ENCODE measurements at regions not wholly inside any gene's neighbourhood (a gene's known extent, or its start where the extent isn't known, plus 50 kb on each side); places are given as distances from the start of the nearest gene placed in this dataset.

DNA sequence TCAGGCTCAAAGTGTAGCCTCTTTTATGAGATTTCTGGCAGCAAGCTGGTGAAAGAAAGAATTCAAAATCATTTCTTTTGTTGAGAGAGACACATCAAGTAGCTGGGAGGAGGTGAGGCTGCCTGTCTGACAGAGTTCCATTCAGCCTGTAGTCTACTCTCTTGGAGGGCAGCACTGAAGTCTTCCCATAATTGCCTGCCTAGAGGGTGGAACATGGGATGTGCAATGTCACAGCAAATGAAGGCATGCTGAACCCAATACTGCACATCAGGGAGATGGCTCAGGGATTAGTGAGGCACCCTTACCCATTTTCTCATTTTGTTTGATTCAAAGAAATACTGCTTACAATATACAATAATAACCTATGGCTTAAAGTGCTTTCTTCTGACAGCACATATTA lies 475.7 kb downstream of the TMEM232 start:
- ChIA-PET CTCF (ENCODE audit: unreplicated experiment) (no interaction called here), POLR2A (interaction anchor here (0.6 kb wide), 1 partner anchor 24 kb away, joined by 3 read pairs; no protein-coding TSS in a partner anchor)
- no TSS peak for BruUV-seq (replicated peaks)
- Histone ChIP-seq H3K4me2 (ENCODE audit: low read length) (no peak overlapping the region), H3K36me3 (ENCODE audit: insufficient read depth, low read length) (no peaks in the 10 kb centered on the region), H3K4me3 (ENCODE audit: low read depth, low read length, poor library complexity, severe bottlenecking) (no peak overlapping the region), H3K9me2 (ENCODE audit: insufficient read depth, low read length) (no peaks in the 10 kb centered on the region), H3K9me3 (ENCODE audit: low read length) (no peaks in the 10 kb centered on the region), H4K20me1 (ENCODE audit: insufficient read depth, low read length) (no peaks in the 10 kb centered on the region), H2AFZ (ENCODE audit: low read length) (no peak overlapping the region), H3K27ac (ENCODE audit: low read depth, low read length, poor library complexity, severe bottlenecking) (no peak overlapping the region), H3K79me2 (ENCODE audit: insufficient read depth, low read depth, low read length) (no peaks in the 10 kb centered on the region), H3K4me1 (ENCODE audit: insufficient read depth, low read length, poor library complexity, severe bottlenecking) (no peaks in the 10 kb centered on the region)
- no peak for DNase-seq (ENCODE audit: low spot score)
- TF ChIP-seq, protein P1, sequence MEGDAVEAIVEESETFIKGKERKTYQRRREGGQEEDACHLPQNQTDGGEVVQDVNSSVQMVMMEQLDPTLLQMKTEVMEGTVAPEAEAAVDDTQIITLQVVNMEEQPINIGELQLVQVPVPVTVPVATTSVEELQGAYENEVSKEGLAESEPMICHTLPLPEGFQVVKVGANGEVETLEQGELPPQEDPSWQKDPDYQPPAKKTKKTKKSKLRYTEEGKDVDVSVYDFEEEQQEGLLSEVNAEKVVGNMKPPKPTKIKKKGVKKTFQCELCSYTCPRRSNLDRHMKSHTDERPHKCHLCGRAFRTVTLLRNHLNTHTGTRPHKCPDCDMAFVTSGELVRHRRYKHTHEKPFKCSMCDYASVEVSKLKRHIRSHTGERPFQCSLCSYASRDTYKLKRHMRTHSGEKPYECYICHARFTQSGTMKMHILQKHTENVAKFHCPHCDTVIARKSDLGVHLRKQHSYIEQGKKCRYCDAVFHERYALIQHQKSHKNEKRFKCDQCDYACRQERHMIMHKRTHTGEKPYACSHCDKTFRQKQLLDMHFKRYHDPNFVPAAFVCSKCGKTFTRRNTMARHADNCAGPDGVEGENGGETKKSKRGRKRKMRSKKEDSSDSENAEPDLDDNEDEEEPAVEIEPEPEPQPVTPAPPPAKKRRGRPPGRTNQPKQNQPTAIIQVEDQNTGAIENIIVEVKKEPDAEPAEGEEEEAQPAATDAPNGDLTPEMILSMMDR (conservative IDR thresholded peaks at IDR 0.05; ENCODE audit: low read length), result no peak
- no peak for TF ChIP-seq EZH2phosphoT487 (IDR thresholded peaks at IDR 0.05; ENCODE audit: borderline replicate concordance, low read depth, low read length)
- intact Hi-C loops (cut with micrococcal nuclease; ENCODE audit: unreplicated experiment), result no loop called here

DNA sequence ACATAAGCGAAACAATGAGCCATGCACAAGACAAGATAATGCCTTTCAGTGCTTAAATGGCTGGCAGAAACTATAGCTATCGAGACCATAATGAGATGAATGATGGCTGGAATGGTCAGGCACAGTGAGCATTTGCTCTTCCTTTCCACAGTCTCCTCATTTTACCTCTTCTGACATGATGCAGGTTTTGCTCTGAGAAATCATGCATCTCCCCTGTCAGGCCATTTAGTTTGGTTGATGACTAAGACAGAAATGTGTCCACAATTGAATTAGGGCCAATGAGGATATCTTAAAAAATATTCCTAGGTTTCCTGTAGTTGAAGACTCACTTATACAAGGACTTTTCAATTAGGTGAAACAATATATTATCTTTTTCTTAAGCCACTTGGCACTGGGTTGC lies 475.1 kb downstream of the TMEM232 start:
- no peaks in the 10 kb centered on the region for H3K4me1 ChIP-seq (ENCODE audit: insufficient read depth, low read length, poor library complexity, severe bottlenecking)
- no peaks in the 10 kb centered on the region for H3K9me3 ChIP-seq (ENCODE audit: low read length)
- POLR2A ChIA-PET, result interaction anchor here (0.5 to 0.6 kb wide), 2 partner anchors 17 to 24 kb away, joined by 3 read pairs; no protein-coding TSS in a partner anchor
- H3K36me3 ChIP-seq (ENCODE audit: insufficient read depth, low read length), result no peaks in the 10 kb centered on the region
- no peak overlapping the region for H3K27ac ChIP-seq (ENCODE audit: low read depth, low read length, poor library complexity, severe bottlenecking)
- intact Hi-C loops (cut with micrococcal nuclease; ENCODE audit: unreplicated experiment), result no loop called here
- H3K79me2 ChIP-seq (ENCODE audit: insufficient read depth, low read depth, low read length), result no peaks in the 10 kb centered on the region
- no peak for DNase-seq (ENCODE audit: low spot score)
- no TSS peak for BruUV-seq (replicated peaks)
- H2AFZ ChIP-seq (ENCODE audit: low read length), result no peak overlapping the region
- no peaks in the 10 kb centered on the region for H3K9me2 ChIP-seq (ENCODE audit: insufficient read depth, low read length)
- no peak overlapping the region for H3K4me2 ChIP-seq (ENCODE audit: low read length)
- H3K4me3 ChIP-seq (ENCODE audit: low read depth, low read length, poor library complexity, severe bottlenecking), result no peak overlapping the region
- no peak for TF ChIP-seq EZH2phosphoT487 (IDR thresholded peaks at IDR 0.05; ENCODE audit: borderline replicate concordance, low read depth, low read length)
- TF ChIP-seq, protein P1 (conservative IDR thresholded peaks at IDR 0.05; ENCODE audit: low read length), result no peak
- CTCF ChIA-PET (ENCODE audit: unreplicated experiment), result no interaction called here
- no peaks in the 10 kb centered on the region for H4K20me1 ChIP-seq (ENCODE audit: insufficient read depth, low read length)

DNA sequence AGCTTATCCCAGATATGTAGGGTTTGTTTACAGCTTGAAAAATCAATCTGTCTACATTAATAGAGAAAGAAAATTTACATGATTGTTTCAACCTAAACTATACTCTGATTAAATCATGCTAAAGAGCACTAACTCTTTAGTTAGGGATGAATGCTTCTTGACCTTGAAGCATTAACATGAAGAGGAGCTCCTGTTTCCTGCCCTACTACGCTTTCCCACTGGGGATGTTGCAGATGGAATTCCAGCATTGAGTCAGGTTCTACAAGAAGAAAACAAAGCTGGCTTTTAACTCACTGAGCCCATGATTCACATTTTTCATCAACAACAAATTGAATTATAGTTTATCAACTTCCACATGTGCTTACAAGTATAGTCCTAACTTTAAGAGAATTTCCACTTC lies 471.3 kb downstream of the TMEM232 start:
- H3K4me3 ChIP-seq (ENCODE audit: low read depth, low read length, poor library complexity, severe bottlenecking), result no peak overlapping the region
- no peak for DNase-seq (ENCODE audit: low spot score)
- H3K4me2 ChIP-seq (ENCODE audit: low read length), result no peak overlapping the region
- no peaks in the 10 kb centered on the region for H4K20me1 ChIP-seq (ENCODE audit: insufficient read depth, low read length)
- no peaks in the 10 kb centered on the region for H3K36me3 ChIP-seq (ENCODE audit: insufficient read depth, low read length)
- H3K79me2 ChIP-seq (ENCODE audit: insufficient read depth, low read depth, low read length), result no peaks in the 10 kb centered on the region
- H3K4me1 ChIP-seq (ENCODE audit: insufficient read depth, low read length, poor library complexity, severe bottlenecking), result no peaks in the 10 kb centered on the region
- H3K9me2 ChIP-seq (ENCODE audit: insufficient read depth, low read length), result no peaks in the 10 kb centered on the region
- CTCF ChIA-PET (ENCODE audit: unreplicated experiment), result no interaction called here
- no peak overlapping the region for H3K27ac ChIP-seq (ENCODE audit: low read depth, low read length, poor library complexity, severe bottlenecking)
- POLR2A ChIA-PET, result interaction anchor here (1.0 to 1.6 kb wide), 2 partner anchors 9 to 637 kb away, joined by 4 read pairs; no protein-coding TSS in a partner anchor
- no peaks in the 10 kb centered on the region for H3K9me3 ChIP-seq (ENCODE audit: low read length)
- no TSS peak for BruUV-seq (replicated peaks)
- TF ChIP-seq, protein P1 (conservative IDR thresholded peaks at IDR 0.05; ENCODE audit: low read length), result no peak
- TF ChIP-seq EZH2phosphoT487 (IDR thresholded peaks at IDR 0.05; ENCODE audit: borderline replicate concordance, low read depth, low read length), result no peak
- intact Hi-C loops (cut with micrococcal nuclease; ENCODE audit: unreplicated experiment), result no loop called here
- H2AFZ ChIP-seq (ENCODE audit: low read length), result no peak overlapping the region
